ENCODE measurements at regions not wholly inside any gene's neighbourhood (a gene's known extent, or its start where the extent isn't known, plus 50 kb on each side); places are given as distances from the start of the nearest gene placed in this dataset.

GRCh38 chr1:29396438-29397255 is 160.3 kb downstream of the PTPRU start:
- no peak for TF ChIP-seq CTCF (IDR thresholded peaks at IDR 0.05; ENCODE audit: borderline replicate concordance, insufficient read depth, low read depth, low read length)
- no peak overlapping the region for H3K4me3 ChIP-seq (ENCODE audit: low read depth, low read length)

- H3K4me3 ChIP-seq (ENCODE audit: low read depth, low read length): no peak overlapping the region
Observed at GRCh38 chr1:29395736-29396437, 159.6 kb downstream of the PTPRU start.

GRCh38 chr1:29394521-29395225 is 158.4 kb downstream of the PTPRU start:
- no peak for TF ChIP-seq CTCF (IDR thresholded peaks at IDR 0.05; ENCODE audit: borderline replicate concordance, insufficient read depth, low read depth, low read length)
- H3K4me3 ChIP-seq (ENCODE audit: low read depth, low read length): no peak overlapping the region

More at GRCh38 chr1:29395736-29396437, 159.6 kb downstream of the PTPRU start:
- no peak for TF ChIP-seq CTCF (IDR thresholded peaks at IDR 0.05; ENCODE audit: borderline replicate concordance, insufficient read depth, low read depth, low read length)

GRCh38 chr1:29393451-29393826 is 157.1 kb downstream of the PTPRU start:
- H3K4me3 ChIP-seq (ENCODE audit: low read depth, low read length): no peak overlapping the region
- TF ChIP-seq CTCF (IDR thresholded peaks at IDR 0.05; ENCODE audit: borderline replicate concordance, insufficient read depth, low read depth, low read length): no peak

GRCh38 chr1:29392486-29393450 is 156.4 kb downstream of the PTPRU start:
- no peak overlapping the region for H3K4me3 ChIP-seq (ENCODE audit: low read depth, low read length)
- TF ChIP-seq CTCF (IDR thresholded peaks at IDR 0.05; ENCODE audit: borderline replicate concordance, insufficient read depth, low read depth, low read length): no peak

GRCh38 chr1:29392036-29392435 is 155.7 kb downstream of the PTPRU start:
- no peak for TF ChIP-seq CTCF (IDR thresholded peaks at IDR 0.05; ENCODE audit: borderline replicate concordance, insufficient read depth, low read depth, low read length)
- H3K4me3 ChIP-seq (ENCODE audit: low read depth, low read length): no peak overlapping the region

Data from GM12875 (cell line).